ENCODE measurements at regions not wholly inside any gene's neighbourhood (a gene's known extent, or its start where the extent isn't known, plus 50 kb on each side); places are given as distances from the start of the nearest gene placed in this dataset.

- Histone ChIP-seq H3K27ac (ENCODE audit: low read depth, low read length) (no peak overlapping the region), H3K9me3 (ENCODE audit: control insufficient read depth in 1 of 2, insufficient read depth in 1 of 2, low read depth in 1 of 2, low read length in 2 of 2) (no peaks in the 10 kb centered on the region), H3K27me3 (ENCODE audit: insufficient read depth, low read length) (no peaks in the 10 kb centered on the region), H2AFZ (ENCODE audit: low read depth, low read length, poor library complexity, severe bottlenecking) (no peak overlapping the region), H4K20me1 (ENCODE audit: insufficient read depth) (no peaks in the 10 kb centered on the region), H3K9ac (ENCODE audit: low read length) (no peak overlapping the region), H3K4me2 (ENCODE audit: low read length) (no peak overlapping the region), H3K79me2 (ENCODE audit: insufficient read depth, low read length) (no peaks in the 10 kb centered on the region), H3K4me3 (replicated peaks in 1 of 2; ENCODE audit: low read depth in 1 of 2, low read length in 2 of 2) (no peak overlapping the region), H3K9me2 (ENCODE audit: insufficient read depth) (no peaks in the 10 kb centered on the region), H3K4me1 (ENCODE audit: control insufficient read depth in 1 of 2, insufficient read depth in 2 of 2, low read length in 2 of 2) (no peaks in the 10 kb centered on the region), H3K36me3 (ENCODE audit: control insufficient read depth in 1 of 2, insufficient read depth in 2 of 2, low read length in 2 of 2) (no peaks in the 10 kb centered on the region)
- ATAC-seq (no peak), DNase-seq (ENCODE audit: low read depth, low spot score) (no peak)
- intact Hi-C loops (cut with micrococcal nuclease): no loop called here
- ChIA-PET RAD21 (ENCODE audit: low non-redundant PET in 1 of 2, low total read pairs in 2 of 2, uncharacterized antibody in 2 of 2, unreplicated experiment in 2 of 2) (no interaction called here), POLR2A (no interaction called here), CTCF (no interaction called here)
- BruUV-seq (replicated peaks): no TSS peak
- TF ChIP-seq CTCF (IDR thresholded peaks at IDR 0.05 in 2 of 3, conservative IDR thresholded peaks at IDR 0.05 in 1 of 3; ENCODE audit: borderline replicate concordance in 1 of 3, insufficient read depth in 1 of 3, low read depth in 2 of 3, low read length in 2 of 3) (no peak), RAD21 (IDR thresholded peaks at IDR 0.05; ENCODE audit: low read depth) (no peak), YY1 (IDR thresholded peaks at IDR 0.05; ENCODE audit: extremely low read depth, insufficient replicate concordance, low read depth, low read length) (no peak), CEBPB (IDR thresholded peaks at IDR 0.05; ENCODE audit: low read depth) (no peak), CBX3 (IDR thresholded peaks at IDR 0.05; ENCODE audit: low read depth) (no peak), EZH2phosphoT487 (IDR thresholded peaks at IDR 0.05; ENCODE audit: borderline replicate concordance) (no peak), ATF3 (IDR thresholded peaks at IDR 0.05) (no peak), ELF1 (IDR thresholded peaks at IDR 0.05; ENCODE audit: borderline replicate concordance, low read depth) (no peak), POLR2AphosphoS5 (IDR thresholded peaks at IDR 0.05; ENCODE audit: low read depth, low read length) (no peak), SIN3A (IDR thresholded peaks at IDR 0.05; ENCODE audit: low read depth) (no peak), POLR2A (IDR thresholded peaks at IDR 0.05; ENCODE audit: borderline replicate concordance, extremely low read depth, insufficient read depth, insufficient read length) (no peak), SP1 (IDR thresholded peaks at IDR 0.05; ENCODE audit: low read depth) (no peak), ZFX (IDR thresholded peaks at IDR 0.05) (no peak)
Observed at GRCh38 chr7:91811236-91811635, 69.3 kb downstream of the MTERF1 start.
